ENCODE measurements at regions not wholly inside any gene's neighbourhood (a gene's known extent, or its start where the extent isn't known, plus 50 kb on each side); places are given as distances from the start of the nearest gene placed in this dataset.

GRCh38 chr14:25788252-25788651 lies 738.3 kb upstream of the STXBP6 start:
- Histone ChIP-seq H3K4me2 (ENCODE audit: low read length) (no peak overlapping the region), H3K9me2 (ENCODE audit: insufficient read depth, low read length) (no peaks in the 10 kb centered on the region), H3K9ac (ENCODE audit: low read length) (no peak overlapping the region), H3F3A (ENCODE audit: insufficient read depth, low read length, poor library complexity, severe bottlenecking) (no peaks in the 10 kb centered on the region), H3K4me3 (ENCODE audit: low read length) (no peak overlapping the region), H2AFZ (ENCODE audit: low read depth, low read length) (no peak overlapping the region), H3K9me3 (ENCODE audit: low read length) (no peaks in the 10 kb centered on the region), H3K79me2 (replicated peaks; ENCODE audit: insufficient read depth, low read length) (no peaks in the 10 kb centered on the region), H3K36me3 (ENCODE audit: insufficient read depth, low read length) (no peaks in the 10 kb centered on the region), H3K27ac (ENCODE audit: low read length) (no peak overlapping the region), H4K20me1 (ENCODE audit: insufficient read depth) (no peaks in the 10 kb centered on the region), H3K27me3 (ENCODE audit: insufficient read depth, low read depth, low read length) (no peaks in the 10 kb centered on the region)
- no peak for TF ChIP-seq REST (IDR thresholded peaks at IDR 0.05; ENCODE audit: borderline replicate concordance)
- TF ChIP-seq SMC3 (conservative IDR thresholded peaks at IDR 0.05; ENCODE audit: poor library complexity) = no peak
- TF ChIP-seq MXI1 (conservative IDR thresholded peaks at IDR 0.05; ENCODE audit: poor library complexity, severe bottlenecking) = no peak
- TF ChIP-seq EZH2 (IDR thresholded peaks at IDR 0.05; ENCODE audit: borderline replicate concordance, insufficient read depth, low read length, poor library complexity, severe bottlenecking) = no peak
- no peak for TF ChIP-seq POLR2AphosphoS5 (IDR thresholded peaks at IDR 0.05)
- TF ChIP-seq EP300 (conservative IDR thresholded peaks at IDR 0.05; ENCODE audit: poor library complexity, severe bottlenecking) = no peak
- TF ChIP-seq CTCF (IDR thresholded peaks at IDR 0.05; ENCODE audit: poor library complexity, severe bottlenecking) = no peak
- no peak for TF ChIP-seq TAF1 (IDR thresholded peaks at IDR 0.05; ENCODE audit: low read depth)
- no peak for TF ChIP-seq RAD21 (conservative IDR thresholded peaks at IDR 0.05)

GRCh38 chr14:25765909-25766308 lies 716.0 kb upstream of the STXBP6 start:
- H3K27me3 ChIP-seq (ENCODE audit: insufficient read depth, low read depth, low read length) = no peaks in the 10 kb centered on the region

More at GRCh38 chr14:25765909-25766308, 716.0 kb upstream of the STXBP6 start:
- no peak overlapping the region for H3K4me2 ChIP-seq (ENCODE audit: low read length)
- no peaks in the 10 kb centered on the region for H3K9me2 ChIP-seq (ENCODE audit: insufficient read depth, low read length)
- TF ChIP-seq SMC3 (conservative IDR thresholded peaks at IDR 0.05; ENCODE audit: poor library complexity) = no peak
- no peak for TF ChIP-seq REST (IDR thresholded peaks at IDR 0.05; ENCODE audit: borderline replicate concordance)
- TF ChIP-seq POLR2AphosphoS5 (IDR thresholded peaks at IDR 0.05) = no peak
- TF ChIP-seq CTCF (IDR thresholded peaks at IDR 0.05; ENCODE audit: poor library complexity, severe bottlenecking) = no peak
- TF ChIP-seq TAF1 (IDR thresholded peaks at IDR 0.05; ENCODE audit: low read depth) = no peak
- TF ChIP-seq EP300 (conservative IDR thresholded peaks at IDR 0.05; ENCODE audit: poor library complexity, severe bottlenecking) = no peak
- TF ChIP-seq MXI1 (conservative IDR thresholded peaks at IDR 0.05; ENCODE audit: poor library complexity, severe bottlenecking) = no peak
- TF ChIP-seq RAD21 (conservative IDR thresholded peaks at IDR 0.05) = no peak
- no peak for TF ChIP-seq EZH2 (IDR thresholded peaks at IDR 0.05; ENCODE audit: borderline replicate concordance, insufficient read depth, low read length, poor library complexity, severe bottlenecking)
- no peaks in the 10 kb centered on the region for H3K79me2 ChIP-seq (replicated peaks; ENCODE audit: insufficient read depth, low read length)
- no peak overlapping the region for H3K9ac ChIP-seq (ENCODE audit: low read length)
- no peaks in the 10 kb centered on the region for H3F3A ChIP-seq (ENCODE audit: insufficient read depth, low read length, poor library complexity, severe bottlenecking)
- H2AFZ ChIP-seq (ENCODE audit: low read depth, low read length) = no peak overlapping the region
- no peaks in the 10 kb centered on the region for H4K20me1 ChIP-seq (ENCODE audit: insufficient read depth)
- no peaks in the 10 kb centered on the region for H3K36me3 ChIP-seq (ENCODE audit: insufficient read depth, low read length)
- H3K4me3 ChIP-seq (ENCODE audit: low read length) = no peak overlapping the region
- H3K27ac ChIP-seq (ENCODE audit: low read length) = no peak overlapping the region
- H3K9me3 ChIP-seq (ENCODE audit: low read length) = no peaks in the 10 kb centered on the region

Measured in neural cell (in vitro differentiated cells).